Suprapubic skin (tissue), 4 donors: ENCODE measurements at regions not wholly inside any gene's neighbourhood (a gene's known extent, or its start where the extent isn't known, plus 50 kb on each side); places are given as distances from the start of the nearest gene placed in this dataset.

ENCODE experiments used
- DNase-seq, 2 donors: peaks; one replicate each; pipeline ENCODE4 v3.0.0-alpha.2; 2019; ENCODE audit warnings: low spot score in 2 of 2
- H3K27ac ChIP-seq: fragments of 200-600 bp; sonication (generic); one replicate; pipeline ENCODE4 v1.5.1; 2019
- H3K27me3 ChIP-seq: fragments of 200-600 bp; sonication (generic); one replicate; pipeline ENCODE4 v1.5.1; 2019
- H3K36me3 ChIP-seq: fragments of 200-600 bp; sonication (generic); one replicate; pipeline ENCODE4 v1.5.1; 2019
- H3K4me1 ChIP-seq: fragments of 200-600 bp; sonication (generic); one replicate; pipeline ENCODE4 v1.5.1; 2019
- H3K4me3 ChIP-seq: fragments of 200-600 bp; sonication (generic); one replicate; pipeline ENCODE4 v1.5.1; 2019; ENCODE audit warnings: mild to moderate bottlenecking
- H3K9me3 ChIP-seq: fragments of 200-600 bp; sonication (generic); one replicate; pipeline ENCODE4 v1.5.1; 2019
- CTCF ChIP-seq, 2 donors: fragments of 200-600 bp in 1 of 2; fragments of 450-650 bp in 1 of 2; sonication (generic) in 1 of 2; IDR thresholded peaks; one replicate each; pipeline ENCODE4 v1.5.1; 2016 to 2019; ENCODE audit warnings: antibody characterized with exemption in 2 of 2, mild to moderate bottlenecking in 1 of 2, moderate library complexity in 1 of 2
- EP300 ChIP-seq: sonication (generic); formaldehyde crosslinking; IDR thresholded peaks from one replicate; pipeline ENCODE4 v1.6.1; 2017; ENCODE audit warnings: antibody characterized with exemption
- POLR2A ChIP-seq, 2 donors: fragments of 450-650 bp; IDR thresholded peaks; one replicate each; pipeline ENCODE4 v1.6.1; 2017; ENCODE audit warnings: antibody characterized with exemption in 2 of 2, mild to moderate bottlenecking in 2 of 2, moderate library complexity in 2 of 2
- POLR2AphosphoS5 ChIP-seq, 3 donors: sonication (generic); formaldehyde crosslinking; IDR thresholded peaks; one replicate each; pipeline ENCODE4 v1.6.1; 2017; ENCODE audit warnings: antibody characterized with exemption in 3 of 3
- WGBS: methylation state at CpG from one replicate; pipeline ENCODE4 v1.1.5; 2018; 5-methylcytosine and 5-hydroxymethylcytosine counted together

GRCh38 chr20:2203436-2203835, 92.4 kb upstream of the TGM3 start:
- no peak for DNase-seq
- TF ChIP-seq POLR2A (IDR thresholded peaks at IDR 0.05) (no peak), CTCF (IDR thresholded peaks at IDR 0.05) (no peak), EP300 (no peak), POLR2AphosphoS5 (IDR thresholded peaks at IDR 0.05) (no peak)
- Histone ChIP-seq H3K4me3 (no peak overlapping the region), H3K9me3 (no peaks in the 10 kb centered on the region), H3K36me3 (no peaks in the 10 kb centered on the region), H3K27ac (no peak overlapping the region), H3K27me3 (peaks cover 15% of the 10 kb centered on the region), H3K4me1 (peaks cover 14% of the 10 kb centered on the region)
- 92% methylated on average over 1 of the region's 1 CpG for WGBS

GRCh38 chr20:2204021-2204420, 91.8 kb upstream of the TGM3 start:
- H3K9me3 ChIP-seq: no peaks in the 10 kb centered on the region
- WGBS: 91% methylated on average over 3 of the region's 3 CpGs
- H3K27me3 ChIP-seq: peaks cover 15% of the 10 kb centered on the region
- no peak overlapping the region for H3K27ac ChIP-seq
- H3K36me3 ChIP-seq: no peaks in the 10 kb centered on the region
- no peak for DNase-seq
- no peak for TF ChIP-seq EP300
- TF ChIP-seq POLR2A (IDR thresholded peaks at IDR 0.05): no peak
- no peak for TF ChIP-seq POLR2AphosphoS5 (IDR thresholded peaks at IDR 0.05)
- no peak for TF ChIP-seq CTCF (IDR thresholded peaks at IDR 0.05)
- peaks cover 14% of the 10 kb centered on the region for H3K4me1 ChIP-seq
- H3K4me3 ChIP-seq: no peak overlapping the region

GRCh38 chr20:2206957-2207769, 88.6 kb upstream of the TGM3 start:
- peak; percentile 76 to 86 for DNase-seq
- 0% methylated on average over 11 of the region's 82 CpGs for WGBS

GRCh38 chr20:2207770-2208097, 88.1 kb upstream of the TGM3 start:
- Histone ChIP-seq H3K4me1 (peaks cover 14% of the 10 kb centered on the region), H3K27ac (no peak overlapping the region), H3K36me3 (no peaks in the 10 kb centered on the region), H3K4me3 (peak overlapping the region; percentile 65), H3K27me3 (peaks cover 21% of the 10 kb centered on the region), H3K9me3 (no peaks in the 10 kb centered on the region)
- 5% methylated on average over 7 of the region's 17 CpGs for WGBS
- TF ChIP-seq EP300: no peak
- no peak for TF ChIP-seq CTCF (IDR thresholded peaks at IDR 0.05)
- no peak for TF ChIP-seq POLR2AphosphoS5 (IDR thresholded peaks at IDR 0.05)
- no peak for TF ChIP-seq POLR2A (IDR thresholded peaks at IDR 0.05)
- no peak for DNase-seq

More at GRCh38 chr20:2206957-2207769, 88.6 kb upstream of the TGM3 start:
- Histone ChIP-seq H3K36me3 (no peaks in the 10 kb centered on the region), H3K4me1 (peaks cover 14% of the 10 kb centered on the region), H3K27ac (no peak overlapping the region), H3K4me3 (peak overlapping the region; percentile 65), H3K9me3 (no peaks in the 10 kb centered on the region), H3K27me3 (peaks cover 21% of the 10 kb centered on the region)
- no peak for TF ChIP-seq POLR2A (IDR thresholded peaks at IDR 0.05)
- no peak for TF ChIP-seq EP300
- TF ChIP-seq CTCF (IDR thresholded peaks at IDR 0.05): peak; percentile 27 to 84

GRCh38 chr20:2208897-2209296, 86.9 kb upstream of the TGM3 start:
- no peak overlapping the region for H3K4me3 ChIP-seq

More at GRCh38 chr20:2208897-2209296, 86.9 kb upstream of the TGM3 start:
- 88% methylated on average over 3 of the region's 3 CpGs for WGBS
- Histone ChIP-seq H3K36me3 (no peaks in the 10 kb centered on the region), H3K9me3 (no peaks in the 10 kb centered on the region), H3K4me1 (peaks cover 14% of the 10 kb centered on the region), H3K27ac (no peak overlapping the region), H3K27me3 (peaks cover 21% of the 10 kb centered on the region)
- TF ChIP-seq CTCF (IDR thresholded peaks at IDR 0.05) (no peak), EP300 (no peak)
- no peak for DNase-seq
